HG02571 (cell line): ENCODE measurements at regions not wholly inside any gene's neighbourhood (a gene's known extent, or its start where the extent isn't known, plus 50 kb on each side); places are given as distances from the start of the nearest gene placed in this dataset.

ENCODE experiments used
- ATAC-seq: cut with Tn5 transposase; IDR thresholded peaks from one replicate; pipeline ENCODE4 v1.9.1; 2021; ENCODE audit warnings: mild to moderate bottlenecking, moderate library complexity; ENCODE audit not compliant: unreplicated experiment

- ATAC-seq: no peak
These were observed 190.9 kb upstream of the IL12A start for GRCh38 chr3:159797771-159798170.

DNA sequence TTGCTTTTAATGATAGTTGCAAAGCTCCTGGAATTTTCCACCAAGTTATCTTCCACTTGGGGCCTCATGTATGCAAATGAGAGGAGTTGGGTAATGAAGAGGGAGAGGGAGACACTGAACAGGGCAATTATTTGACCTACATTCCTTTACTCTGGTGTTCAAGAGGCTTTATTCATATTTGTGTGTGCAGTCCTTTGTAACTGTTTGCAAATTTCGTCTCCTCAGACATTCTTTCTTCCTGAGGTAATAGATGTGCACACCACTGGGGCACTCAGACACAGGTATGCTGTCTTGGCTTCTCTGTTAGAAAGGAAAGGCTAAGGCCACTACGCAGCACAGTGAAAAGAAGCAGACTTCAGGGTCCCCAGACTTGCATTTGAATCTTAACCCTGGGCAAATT is 189.7 kb upstream of the IL12A start:
- ATAC-seq: no peak

- no peak for ATAC-seq
These were observed 188.0 kb upstream of the IL12A start for GRCh38 chr3:159800434-159801155.

DNA sequence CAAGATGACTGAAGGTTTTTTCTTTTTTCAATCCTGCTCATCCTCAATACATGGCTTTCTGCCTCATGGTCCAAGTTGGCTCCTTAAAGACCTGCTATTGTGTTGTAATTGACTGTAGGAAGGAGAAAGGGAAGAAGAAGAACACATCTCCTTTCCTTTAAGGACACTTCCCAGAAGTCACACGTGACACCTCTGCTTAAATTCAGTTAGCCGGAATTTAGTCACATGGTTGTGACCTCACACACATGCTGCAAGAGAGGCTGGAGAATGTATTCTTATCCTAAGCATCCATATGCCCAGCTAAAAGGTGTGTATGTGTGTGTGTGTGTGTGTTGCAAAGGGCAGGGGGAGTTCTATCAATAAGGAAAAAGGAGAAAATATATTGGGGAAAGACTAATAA is 185.8 kb upstream of the IL12A start:
- ATAC-seq: no peak

GRCh38 chr3:159803459-159803858 is 185.2 kb upstream of the IL12A start:
- ATAC-seq: no peak

- ATAC-seq: peak; percentile 91
These were observed 183.8 kb upstream of the IL12A start for GRCh38 chr3:159804726-159805410.

DNA sequence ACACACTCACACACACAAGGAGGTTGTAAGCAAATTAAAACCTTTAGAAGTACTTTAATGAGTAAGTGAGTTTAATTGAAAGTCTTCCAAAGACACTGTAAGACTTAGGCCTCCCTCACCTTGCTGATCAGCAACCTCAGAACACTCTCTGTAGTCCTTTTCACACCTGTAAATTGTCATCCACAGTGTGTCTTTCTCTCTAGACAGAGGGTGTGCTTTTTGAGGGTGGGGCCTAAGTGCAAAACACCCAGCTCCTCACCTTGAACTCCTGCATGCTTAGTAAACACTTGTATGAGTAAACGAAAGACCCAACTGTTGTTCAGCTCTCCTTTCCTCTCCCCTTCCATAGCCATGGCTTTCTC is 183.2 kb upstream of the IL12A start:
- ATAC-seq: peak; percentile 11

DNA sequence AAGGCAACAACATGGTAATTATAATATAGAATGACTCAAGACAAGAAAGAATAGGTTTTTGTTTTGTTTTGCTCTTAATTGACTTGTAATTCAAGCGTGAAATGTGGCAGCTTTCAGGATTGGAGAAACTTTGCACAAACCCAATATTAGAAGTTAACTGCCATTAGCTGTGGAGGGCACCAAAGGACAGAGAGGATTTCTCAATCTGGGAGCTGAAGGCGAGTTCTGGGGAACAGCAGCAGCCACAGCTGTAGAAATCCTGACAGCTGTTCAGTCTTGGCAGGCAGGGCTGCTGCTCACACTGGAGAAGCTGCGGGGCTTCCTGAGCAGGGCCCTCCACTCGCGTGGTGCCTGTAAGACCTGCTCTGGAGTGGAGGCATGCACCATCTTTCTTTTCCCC is 182.2 kb upstream of the IL12A start:
- no peak for ATAC-seq

GRCh38 chr3:159807137-159808040 is 181.2 kb upstream of the IL12A start:
- no peak for ATAC-seq

GRCh38 chr3:159813822-159814531 is 174.7 kb upstream of the IL12A start:
- ATAC-seq: no peak

GRCh38 chr3:159816512-159816911 is 172.1 kb upstream of the IL12A start:
- no peak for ATAC-seq

GRCh38 chr3:159817126-159817525 is 171.5 kb upstream of the IL12A start:
- no peak for ATAC-seq

DNA sequence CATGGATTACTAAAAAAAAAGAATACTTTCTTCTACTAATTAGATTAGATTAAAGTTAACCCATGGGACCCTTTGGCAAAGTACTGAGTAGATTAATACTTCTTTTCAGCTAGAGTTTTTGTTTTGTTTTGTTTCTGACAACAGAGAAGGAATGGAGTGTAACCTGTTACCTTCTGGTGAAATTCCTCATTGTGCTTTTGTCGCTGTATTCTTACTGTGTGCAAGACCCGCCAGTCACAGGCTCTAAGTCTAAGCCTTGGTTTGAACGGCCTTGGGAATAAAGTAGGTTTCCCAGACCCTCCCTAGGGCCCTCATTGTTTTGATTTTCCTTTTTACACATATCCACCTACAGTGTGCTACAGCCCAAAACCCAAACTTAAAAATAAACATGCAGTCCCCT is 171.1 kb upstream of the IL12A start:
- ATAC-seq: no peak

GRCh38 chr3:159818399-159818798 is 170.2 kb upstream of the IL12A start:
- ATAC-seq: no peak

DNA sequence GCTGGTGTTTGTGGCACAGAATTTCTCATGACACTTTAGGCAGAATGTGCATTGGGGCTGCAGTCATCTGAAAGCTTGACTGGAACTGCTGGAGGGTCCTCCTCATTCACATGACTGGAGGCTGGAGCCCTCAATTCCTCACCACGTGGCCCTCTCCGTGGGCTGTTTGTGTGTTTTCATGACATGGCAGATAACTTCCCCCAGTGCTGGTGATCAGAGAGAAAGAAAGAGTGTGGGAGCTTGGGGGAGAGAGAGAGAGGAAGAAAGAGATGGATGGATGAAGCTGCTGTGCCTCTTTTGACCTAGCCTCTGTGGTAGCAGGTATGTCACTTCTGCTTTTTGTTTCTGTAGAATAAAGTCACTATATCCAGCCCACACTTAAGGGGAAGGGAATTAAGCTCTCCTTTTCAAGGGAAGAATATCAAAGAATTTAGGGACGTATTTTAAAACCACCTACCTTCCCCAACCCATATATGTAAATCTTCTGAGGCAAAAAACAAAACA is 169.6 kb upstream of the IL12A start:
- ATAC-seq: no peak

DNA sequence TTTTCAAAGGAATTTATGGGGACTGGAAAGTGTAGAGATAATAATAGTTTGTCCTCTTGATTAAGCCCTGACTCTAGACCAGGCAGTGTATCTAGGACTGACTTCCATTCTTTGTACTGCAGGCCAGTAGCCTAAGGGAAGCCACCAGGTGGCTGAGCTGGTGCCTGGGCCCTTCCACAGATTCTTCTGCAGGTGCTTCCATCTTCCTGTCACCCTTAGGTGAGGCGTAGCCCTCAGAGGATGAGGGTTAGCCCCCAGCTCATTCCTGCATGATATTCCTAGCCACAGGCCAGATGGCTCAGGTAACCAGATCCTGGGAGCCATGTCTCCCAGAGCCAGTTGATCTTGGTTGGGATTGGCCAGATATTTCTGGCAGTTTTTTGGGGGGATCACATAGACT is 169.0 kb upstream of the IL12A start:
- no peak for ATAC-seq

GRCh38 chr3:159821110-159821509 is 167.5 kb upstream of the IL12A start:
- ATAC-seq: no peak

DNA sequence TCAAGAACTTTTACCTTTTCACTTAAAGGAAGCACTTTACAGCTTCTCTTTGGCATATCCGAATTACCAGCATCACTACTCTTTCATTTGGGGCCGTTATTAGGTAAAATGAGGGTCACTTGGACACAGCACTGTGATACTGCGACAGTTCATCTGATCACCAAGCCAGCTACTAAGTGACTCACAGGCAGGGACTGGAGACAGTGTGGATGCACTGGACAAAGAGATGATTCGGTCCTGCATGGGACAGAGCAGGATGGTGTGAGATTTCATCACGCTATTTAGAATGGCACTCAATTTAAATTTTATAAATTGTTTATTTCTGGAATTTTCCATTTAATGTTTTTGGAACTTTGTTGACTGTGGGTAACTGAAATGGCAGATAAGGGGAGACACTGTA is 166.9 kb upstream of the IL12A start:
- no peak for ATAC-seq

GRCh38 chr3:159823780-159824179 is 164.9 kb upstream of the IL12A start:
- no peak for ATAC-seq

- no peak for ATAC-seq
These were observed 164.3 kb upstream of the IL12A start for GRCh38 chr3:159824333-159824732.
